Fibroblast of skin of scalp (primary cell): ENCODE measurements at regions not wholly inside any gene's neighbourhood (a gene's known extent, or its start where the extent isn't known, plus 50 kb on each side); places are given as distances from the start of the nearest gene placed in this dataset.
"Not testable (repeated sequence)": the region's sequence is repeated elsewhere in the genome, so short reads cannot be mapped to it uniquely, and the experiment has no call there.

Experiments
- DNase-seq: peaks from one replicate; pipeline ENCODE4 v3.0.0-alpha.2; 2013

- DNase-seq, result no peak
These were observed 814.4 kb downstream of the NR4A2 start for GRCh38 chr2:155518094-155518493.

- no peak for DNase-seq
These were observed 815.2 kb downstream of the NR4A2 start for GRCh38 chr2:155517362-155517761.

GRCh38 chr2:155513248-155513647, 814.8 kb downstream of the KCNJ3 start:
- DNase-seq, result no peak

DNA sequence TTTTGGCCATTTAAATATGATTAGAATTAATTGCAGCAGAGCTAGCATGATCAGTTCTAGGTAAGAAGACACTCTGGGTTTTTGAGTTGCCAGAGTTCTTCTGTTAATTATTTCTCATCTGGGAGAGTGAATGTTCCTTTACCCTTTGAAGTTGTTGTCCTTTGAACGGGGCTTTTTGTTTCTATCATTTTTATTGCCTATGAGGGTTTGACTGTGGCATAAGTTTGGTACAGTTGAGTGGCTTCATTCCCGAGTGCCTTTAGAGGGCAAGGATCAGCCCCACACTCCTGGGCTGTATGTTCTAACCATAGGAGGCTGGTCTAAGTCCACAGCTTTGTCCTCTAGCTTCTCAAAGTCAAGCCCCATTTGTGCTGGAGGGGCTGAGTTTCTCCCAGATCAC, 804.3 kb downstream of the KCNJ3 start:
- DNase-seq, result no peak

- DNase-seq, result no peak
These were observed 799.6 kb downstream of the KCNJ3 start for GRCh38 chr2:155498106-155498505.

DNA sequence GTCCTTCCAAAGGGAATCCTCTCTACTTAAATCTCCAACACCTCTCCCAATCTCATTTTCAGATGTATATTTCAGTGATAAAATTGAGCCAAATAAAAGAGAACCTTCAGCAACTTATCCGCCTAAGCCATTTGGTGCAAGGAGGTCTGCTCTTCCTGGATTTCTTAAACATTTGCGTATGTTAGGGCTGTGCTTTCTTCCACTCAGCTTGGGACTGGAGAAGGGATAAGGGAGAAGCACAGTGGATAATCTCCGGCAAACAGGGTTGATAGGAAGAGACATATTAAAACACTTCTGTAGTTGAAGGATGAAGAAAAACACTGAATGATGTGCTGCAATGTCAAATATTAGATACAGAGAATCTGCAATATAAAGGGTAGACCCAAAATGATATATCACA, 796.2 kb downstream of the KCNJ3 start:
- no peak for DNase-seq

GRCh38 chr2:155485141-155485842, 786.8 kb downstream of the KCNJ3 start:
- DNase-seq, result no peak

GRCh38 chr2:155481141-155481540, 782.6 kb downstream of the KCNJ3 start:
- DNase-seq, result no peak

GRCh38 chr2:155472018-155472417, 773.5 kb downstream of the KCNJ3 start:
- DNase-seq, result not testable (repeated sequence)

- DNase-seq, result no peak
These were observed 757.7 kb downstream of the KCNJ3 start for GRCh38 chr2:155456222-155456621.

DNA sequence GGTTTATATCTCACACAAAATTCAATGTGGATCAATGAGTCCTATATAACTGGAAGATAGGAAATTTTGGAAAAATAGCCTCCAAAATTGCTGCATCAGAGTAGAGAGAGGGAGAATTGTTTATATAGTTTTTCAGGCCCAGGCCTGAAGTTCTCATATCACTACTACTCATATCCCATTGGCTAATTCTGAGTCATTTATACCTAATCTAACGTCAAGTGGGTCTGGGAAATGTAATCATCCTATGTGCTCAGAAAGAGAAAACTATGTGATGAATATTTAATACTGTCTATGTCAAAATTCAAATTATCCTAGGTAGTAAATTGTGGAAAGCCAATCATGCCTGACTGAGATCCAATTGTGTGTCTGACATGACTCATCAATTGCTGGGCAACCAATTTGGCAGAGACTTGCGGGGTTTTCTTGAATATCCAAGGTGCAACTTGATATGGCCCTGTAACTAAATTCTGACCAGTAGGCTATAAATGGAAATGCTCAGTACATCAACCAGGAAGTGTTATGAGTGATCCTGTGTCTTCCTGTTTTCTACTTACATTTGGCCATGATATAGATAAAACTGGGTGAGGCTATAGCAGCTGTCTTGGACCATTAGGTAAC, 744.4 kb downstream of the KCNJ3 start:
- no peak for DNase-seq

DNA sequence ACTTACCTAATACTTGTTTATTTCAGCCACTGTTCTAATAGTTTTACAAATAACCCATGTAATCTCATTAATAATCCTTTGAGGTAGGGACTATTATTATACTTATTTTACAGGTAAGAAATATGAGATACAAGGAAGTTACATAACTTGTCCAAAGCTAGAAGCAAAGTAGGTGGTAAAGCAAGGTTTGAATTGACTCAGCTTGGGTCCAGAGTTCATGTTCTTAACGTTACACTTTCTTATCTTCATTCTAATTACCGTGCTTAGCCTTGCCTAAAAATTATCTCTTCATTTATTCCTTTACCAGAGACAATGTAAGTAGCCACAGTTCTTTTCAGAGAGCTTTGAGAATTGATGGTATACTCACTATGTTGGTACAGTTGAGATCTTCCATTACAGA, 743.6 kb downstream of the KCNJ3 start:
- no peak for DNase-seq

GRCh38 chr2:155431004-155431507, 732.6 kb downstream of the KCNJ3 start:
- no peak for DNase-seq

DNA sequence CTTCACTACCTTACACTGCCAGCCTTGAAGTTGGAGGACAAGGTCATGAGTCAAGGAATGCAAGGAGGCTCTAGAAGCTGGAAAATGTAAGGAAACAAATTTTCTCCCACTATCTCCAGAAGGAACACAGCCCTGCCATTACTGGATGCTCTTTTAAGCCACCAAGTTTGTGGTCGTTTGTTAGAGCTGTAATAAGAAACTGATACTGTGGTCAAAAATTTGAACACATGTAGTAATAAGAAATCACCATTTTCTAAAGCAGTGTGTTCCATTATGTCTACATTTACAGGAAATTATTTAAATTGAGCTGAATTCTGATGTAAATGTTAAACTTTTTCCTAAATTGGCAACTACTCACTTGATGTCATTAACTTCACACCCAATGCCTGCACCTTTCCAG, 729.0 kb downstream of the KCNJ3 start:
- DNase-seq, result no peak

GRCh38 chr2:155424518-155424917, 726.0 kb downstream of the KCNJ3 start:
- DNase-seq, result no peak

- DNase-seq, result no peak
These were observed 720.3 kb downstream of the KCNJ3 start for GRCh38 chr2:155418753-155419152.

GRCh38 chr2:155412598-155412997, 714.1 kb downstream of the KCNJ3 start:
- DNase-seq, result no peak

DNA sequence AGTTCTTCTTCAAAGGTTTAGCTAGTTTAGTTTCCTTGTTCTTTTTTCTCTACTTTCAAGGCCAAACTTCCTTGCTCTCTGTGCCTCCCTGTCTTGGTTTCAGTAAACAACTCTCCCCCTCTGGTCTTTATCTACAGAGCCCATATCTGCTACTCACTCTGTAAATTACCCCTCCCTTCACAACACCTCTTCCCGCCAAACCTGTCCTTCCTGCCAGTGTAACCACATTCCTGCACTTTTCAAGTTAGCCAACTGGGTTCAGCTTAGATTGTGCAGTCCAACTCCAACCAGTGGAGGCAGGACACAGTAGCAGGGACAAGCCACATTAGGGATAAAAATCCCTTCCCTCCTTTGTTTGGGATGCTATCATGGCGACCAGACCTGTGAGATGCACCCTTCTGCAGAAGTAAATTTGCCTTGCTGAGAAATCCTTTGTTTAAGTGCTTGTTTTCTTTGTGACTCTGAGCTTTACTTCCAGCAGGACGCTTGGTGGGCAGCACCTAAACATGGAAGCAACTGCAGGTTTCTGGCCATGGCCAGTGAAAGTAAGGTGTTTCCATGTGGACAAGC, 706.0 kb downstream of the KCNJ3 start:
- DNase-seq, result no peak

DNA sequence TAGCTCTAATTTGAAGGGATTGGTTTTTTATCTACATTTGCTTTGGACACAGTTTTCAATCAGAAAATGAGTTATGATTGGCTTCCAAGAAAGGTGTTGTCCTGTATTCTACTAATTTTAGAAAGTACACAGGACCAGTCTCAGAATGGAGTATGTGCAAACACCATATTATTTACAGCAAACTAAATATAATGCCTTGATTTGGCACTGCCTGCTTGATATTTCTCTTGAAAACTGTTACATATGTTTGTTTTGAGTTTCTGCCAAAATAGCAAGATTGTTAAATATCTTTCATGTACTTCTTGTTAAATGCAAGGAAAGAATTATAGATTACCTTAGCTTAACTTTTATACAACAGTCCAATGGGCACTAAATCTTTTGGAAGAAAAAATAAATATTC, 694.9 kb downstream of the KCNJ3 start:
- DNase-seq, result no peak

DNA sequence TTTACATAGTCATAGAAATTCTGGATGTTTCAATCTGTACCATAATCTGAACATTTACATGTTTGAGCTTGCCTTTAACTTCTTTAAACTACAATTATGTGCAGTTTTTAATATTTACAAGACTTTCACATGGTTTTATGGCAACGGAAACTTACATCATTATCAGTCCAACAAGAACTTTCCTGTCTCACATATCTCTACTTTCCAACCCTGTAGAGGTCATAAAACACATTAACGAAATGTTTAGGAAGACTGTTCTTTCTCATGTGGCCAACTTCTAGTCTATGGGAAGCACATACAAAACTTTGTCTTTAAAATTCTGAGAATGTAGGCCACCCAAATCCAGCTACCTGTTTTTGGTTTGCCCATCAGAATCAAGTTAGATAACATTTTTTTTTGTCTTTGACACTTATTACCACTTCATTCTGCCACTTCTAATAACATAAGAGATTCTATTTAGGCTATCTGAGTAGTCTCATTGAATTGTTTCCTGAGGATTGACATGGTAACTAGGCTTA, 693.2 kb downstream of the KCNJ3 start:
- no peak for DNase-seq

DNA sequence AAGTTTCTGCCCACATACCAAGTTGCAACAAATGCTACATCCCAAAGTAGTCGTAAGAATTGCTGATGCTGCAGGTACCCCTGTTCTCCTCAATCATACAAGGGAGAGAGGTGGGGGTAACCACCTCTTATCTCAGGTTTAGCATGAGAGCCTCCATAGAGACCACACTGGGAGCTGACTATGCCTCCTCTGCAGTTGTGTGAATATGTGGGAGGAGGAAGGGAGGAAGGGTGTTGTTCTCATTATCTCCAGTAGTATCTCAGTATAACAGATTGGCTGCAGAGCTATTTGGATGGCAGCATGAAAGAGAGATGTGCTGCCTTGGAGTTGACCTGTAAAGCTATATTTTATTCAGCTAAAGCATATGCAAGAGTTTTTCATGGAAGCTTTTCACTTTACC, 690.7 kb downstream of the KCNJ3 start:
- no peak for DNase-seq

GRCh38 chr2:155384555-155385123, 686.1 kb downstream of the KCNJ3 start:
- DNase-seq, result no peak

GRCh38 chr2:155382776-155383175, 684.3 kb downstream of the KCNJ3 start:
- no peak for DNase-seq

GRCh38 chr2:155381436-155381835, 682.9 kb downstream of the KCNJ3 start:
- DNase-seq, result no peak
